ENCODE measurements at regions not wholly inside any gene's neighbourhood (a gene's known extent, or its start where the extent isn't known, plus 50 kb on each side); places are given as distances from the start of the nearest gene placed in this dataset.

- no peak overlapping the region for H3K4me3 ChIP-seq (ENCODE audit: low read depth, low read length)
- H3K36me3 ChIP-seq (ENCODE audit: control insufficient read depth, insufficient read depth, low read length) = no peaks in the 10 kb centered on the region
- H3K27me3 ChIP-seq (ENCODE audit: control insufficient read depth, insufficient read depth, low read length) = no peaks in the 10 kb centered on the region
- TF ChIP-seq CTCF (IDR thresholded peaks at IDR 0.05; ENCODE audit: insufficient read depth, low read length, poor library complexity, severe bottlenecking) = no peak
- no peak for DNase-seq (ENCODE audit: low read depth)
Observed at GRCh38 chr6:88558981-88559380, 392.8 kb upstream of the CNR1 start.

- Histone ChIP-seq H3K36me3 (ENCODE audit: control insufficient read depth, insufficient read depth, low read length) (no peaks in the 10 kb centered on the region), H3K27me3 (ENCODE audit: control insufficient read depth, insufficient read depth, low read length) (no peaks in the 10 kb centered on the region), H3K4me3 (ENCODE audit: low read depth, low read length) (no peak overlapping the region)
- DNase-seq (ENCODE audit: low read depth) = no peak
- no peak for TF ChIP-seq CTCF (IDR thresholded peaks at IDR 0.05; ENCODE audit: insufficient read depth, low read length, poor library complexity, severe bottlenecking)
Observed at GRCh38 chr6:88556663-88557062, 390.5 kb upstream of the CNR1 start.

GRCh38 chr6:88548891-88549505, 382.9 kb upstream of the CNR1 start:
- Histone ChIP-seq H3K36me3 (ENCODE audit: control insufficient read depth, insufficient read depth, low read length) (no peaks in the 10 kb centered on the region), H3K4me3 (ENCODE audit: low read depth, low read length) (no peak overlapping the region), H3K27me3 (ENCODE audit: control insufficient read depth, insufficient read depth, low read length) (no peaks in the 10 kb centered on the region)
- no peak for TF ChIP-seq CTCF (IDR thresholded peaks at IDR 0.05; ENCODE audit: insufficient read depth, low read length, poor library complexity, severe bottlenecking)
- DNase-seq (ENCODE audit: low read depth) = no peak

- TF ChIP-seq CTCF (IDR thresholded peaks at IDR 0.05; ENCODE audit: insufficient read depth, low read length, poor library complexity, severe bottlenecking) = no peak
- Histone ChIP-seq H3K36me3 (ENCODE audit: control insufficient read depth, insufficient read depth, low read length) (no peaks in the 10 kb centered on the region), H3K27me3 (ENCODE audit: control insufficient read depth, insufficient read depth, low read length) (no peaks in the 10 kb centered on the region), H3K4me3 (ENCODE audit: low read depth, low read length) (no peak overlapping the region)
- DNase-seq (ENCODE audit: low read depth) = no peak
Observed at GRCh38 chr6:88547768-88548167, 381.6 kb upstream of the CNR1 start.

- DNase-seq (ENCODE audit: low read depth) = no peak
- no peaks in the 10 kb centered on the region for H3K27me3 ChIP-seq (ENCODE audit: control insufficient read depth, insufficient read depth, low read length)
- no peaks in the 10 kb centered on the region for H3K36me3 ChIP-seq (ENCODE audit: control insufficient read depth, insufficient read depth, low read length)
- TF ChIP-seq CTCF (IDR thresholded peaks at IDR 0.05; ENCODE audit: insufficient read depth, low read length, poor library complexity, severe bottlenecking) = no peak
- no peak overlapping the region for H3K4me3 ChIP-seq (ENCODE audit: low read depth, low read length)
Observed at GRCh38 chr6:88545991-88546390, 379.8 kb upstream of the CNR1 start.

GRCh38 chr6:88544986-88545612, 379.0 kb upstream of the CNR1 start:
- no peaks in the 10 kb centered on the region for H3K27me3 ChIP-seq (ENCODE audit: control insufficient read depth, insufficient read depth, low read length)
- TF ChIP-seq CTCF (IDR thresholded peaks at IDR 0.05; ENCODE audit: insufficient read depth, low read length, poor library complexity, severe bottlenecking) = no peak
- DNase-seq (ENCODE audit: low read depth) = no peak

More at GRCh38 chr6:88544986-88545612, 379.0 kb upstream of the CNR1 start:
- Histone ChIP-seq H3K4me3 (ENCODE audit: low read depth, low read length) (no peak overlapping the region), H3K36me3 (ENCODE audit: control insufficient read depth, insufficient read depth, low read length) (no peaks in the 10 kb centered on the region)

All from kidney epithelial cell (primary cell).